COR-L47 (cell line): ENCODE measurements at regions not wholly inside any gene's neighbourhood (a gene's known extent, or its start where the extent isn't known, plus 50 kb on each side); places are given as distances from the start of the nearest gene placed in this dataset.

Experiments
- DNase-seq: peaks from one replicate; lab custom pipeline; 2025; lab: John Stamatoyannopoulos, UW

- no peak for DNase-seq
These were observed 163.8 kb upstream of the KLF14 start for GRCh38 chr7:130897515-130898419.

- no peak for DNase-seq
These were observed 165.1 kb upstream of the KLF14 start for GRCh38 chr7:130899071-130899560.

GRCh38 chr7:130899638-130900401, 165.8 kb upstream of the KLF14 start:
- no peak for DNase-seq

- no peak for DNase-seq
These were observed 166.6 kb upstream of the KLF14 start for GRCh38 chr7:130900471-130901076.

GRCh38 chr7:130901209-130901783, 167.3 kb upstream of the KLF14 start:
- DNase-seq, result no peak

- no peak for DNase-seq
These were observed 168.8 kb upstream of the KLF14 start for GRCh38 chr7:130902755-130903357.

GRCh38 chr7:130903358-130903974, 169.5 kb upstream of the KLF14 start:
- DNase-seq, result no peak

- no peak for DNase-seq
These were observed 170.2 kb upstream of the KLF14 start for GRCh38 chr7:130904031-130904757.

GRCh38 chr7:130904792-130905191, 170.8 kb upstream of the KLF14 start:
- no peak for DNase-seq

GRCh38 chr7:130906575-130906974, 172.6 kb upstream of the KLF14 start:
- DNase-seq, result no peak

- DNase-seq, result no peak
These were observed 173.4 kb upstream of the KLF14 start for GRCh38 chr7:130907439-130907838.

GRCh38 chr7:130908345-130909160, 174.5 kb upstream of the KLF14 start:
- no peak for DNase-seq

- no peak for DNase-seq
These were observed 175.3 kb upstream of the KLF14 start for GRCh38 chr7:130909161-130909836.

- DNase-seq, result no peak
These were observed 176.1 kb upstream of the KLF14 start for GRCh38 chr7:130909881-130910672.

- DNase-seq, result no peak
These were observed 177.2 kb upstream of the KLF14 start for GRCh38 chr7:130910949-130911944.

- no peak for DNase-seq
These were observed 178.3 kb upstream of the KLF14 start for GRCh38 chr7:130912082-130912861.
